CD4-positive, alpha-beta memory T cell (primary cell): ENCODE measurements at regions not wholly inside any gene's neighbourhood (a gene's known extent, or its start where the extent isn't known, plus 50 kb on each side); places are given as distances from the start of the nearest gene placed in this dataset.

Experiments used
- CTCF ChIA-PET: fragments of 350-600 bp; sonication (Branson Sonifier 250); formaldehyde crosslinking; loops from one replicate; lab custom pipeline; 2021; ENCODE audit warnings: inconsistent platforms; ENCODE audit not compliant: partially characterized antibody; lab: Charles Lee
- POLR2A ChIA-PET: fragments of 350-600 bp; sonication (Branson Sonifier 250); formaldehyde crosslinking; loops from one replicate; lab custom pipeline; 2021; ENCODE audit not compliant: partially characterized antibody; lab: Charles Lee
- DNase-seq, 5 donors: peaks; one replicate each; pipeline versions ENCODE4 v3.0.0 to v3.0.0-alpha.2; 2020 to 2022; ENCODE audit warnings: mixed read lengths in 1 of 5
- H3K27ac ChIP-seq: one replicate; pipeline ENCODE4 v1.7.0; 2013; ENCODE audit warnings: low read depth, low read length
- H3K27me3 ChIP-seq: 2 replicates; pipeline ENCODE4 v1.7.0; 2013; ENCODE audit warnings: mild to moderate bottlenecking, low read length, moderate library complexity; ENCODE audit not compliant: insufficient read depth
- H3K36me3 ChIP-seq: 2 replicates; pipeline ENCODE4 v1.7.0; 2013; ENCODE audit warnings: mild to moderate bottlenecking, low read length, moderate library complexity; ENCODE audit not compliant: insufficient read depth
- H3K4me1 ChIP-seq: 2 replicates; pipeline ENCODE4 v1.7.0; 2013; ENCODE audit warnings: mild to moderate bottlenecking, low read length, moderate library complexity; ENCODE audit not compliant: insufficient read depth
- H3K4me3 ChIP-seq, 2 donors: one replicate each; pipeline ENCODE4 v1.7.0; 2013; ENCODE audit warnings: low read length in 2 of 2, mild to moderate bottlenecking in 1 of 2
- H3K9me3 ChIP-seq, 2 donors: one replicate each; pipeline ENCODE4 v1.7.0; 2013; ENCODE audit warnings: low read length in 2 of 2, control low read depth in 1 of 2; ENCODE audit not compliant: control insufficient read depth in 1 of 2
- H3K27ac Mint-ChIP-seq, 7 donors: one replicate each; pipeline ENCODE4 v1.8.0; 2020 to 2021; ENCODE audit warnings: mixed read lengths in 7 of 7, mild to moderate bottlenecking in 6 of 7, inconsistent platforms in 3 of 7, moderate library complexity in 3 of 7
- H3K27me3 Mint-ChIP-seq, 2 donors: one replicate each; pipeline ENCODE4 v1.8.0; 2020 to 2021; ENCODE audit warnings: mixed read lengths in 2 of 2
- H3K36me3 Mint-ChIP-seq, 2 donors: one replicate each; pipeline ENCODE4 v1.8.0; 2020 to 2021; ENCODE audit warnings: mixed read lengths in 2 of 2, inconsistent platforms in 1 of 2, mild to moderate bottlenecking in 1 of 2
- H3K4me1 Mint-ChIP-seq, 4 donors: one replicate each; pipeline ENCODE4 v1.8.0; 2020 to 2021; ENCODE audit warnings: mixed read lengths in 4 of 4, mild to moderate bottlenecking in 1 of 4
- H3K4me3 Mint-ChIP-seq, 8 donors: one replicate each; pipeline ENCODE4 v1.8.0; 2020 to 2021; ENCODE audit warnings: mixed read lengths in 8 of 8, mild to moderate bottlenecking in 7 of 8, moderate library complexity in 6 of 8, inconsistent platforms in 3 of 8
- H3K9me3 Mint-ChIP-seq, 8 donors: one replicate each; pipeline ENCODE4 v1.8.0; 2020 to 2021; ENCODE audit warnings: mixed read lengths in 8 of 8, mild to moderate bottlenecking in 5 of 8, inconsistent platforms in 3 of 8, moderate library complexity in 1 of 8
- intact Hi-C: fragments of 100-400 bp; cut with micrococcal nuclease; formaldehyde crosslinking; loops from one replicate; pipeline ENCODE4 v1.15.1; 2023

DNA sequence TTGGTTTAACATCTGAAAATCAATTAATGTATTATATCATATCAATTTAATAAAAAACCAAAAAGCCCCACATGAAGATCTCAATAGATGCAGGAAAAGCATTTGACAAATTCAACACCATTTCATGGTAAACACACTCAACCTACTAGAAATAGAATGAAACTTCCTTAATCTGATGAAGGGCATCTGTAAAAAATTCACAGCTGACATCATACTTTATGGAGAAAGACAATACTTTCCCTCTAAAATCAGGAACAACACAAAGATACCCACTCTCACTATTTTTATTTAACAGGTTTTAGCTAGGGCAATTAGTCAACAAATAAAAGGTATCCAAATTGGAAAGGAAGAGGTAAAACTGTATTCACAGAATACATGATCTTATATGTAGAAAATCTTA is 303.0 kb upstream of the ZEB2 start:
- no peaks in the 10 kb centered on the region for H3K4me1 Mint-ChIP-seq
- Histone ChIP-seq H3K27me3 (no peaks in the 10 kb centered on the region), H3K27ac (no peak overlapping the region), H3K36me3 (no peaks in the 10 kb centered on the region), H3K9me3 (no peaks in the 10 kb centered on the region), H3K4me1 (no peaks in the 10 kb centered on the region), H3K4me3 (no peak overlapping the region)
- no peaks in the 10 kb centered on the region for H3K27me3 Mint-ChIP-seq
- no peak overlapping the region for H3K27ac Mint-ChIP-seq
- H3K36me3 Mint-ChIP-seq, result no peaks in the 10 kb centered on the region
- ChIA-PET CTCF (no interaction called here), POLR2A (no interaction called here)
- intact Hi-C loops, result no loop called here
- DNase-seq, result no peak
- no peak overlapping the region for H3K4me3 Mint-ChIP-seq
- H3K9me3 Mint-ChIP-seq, result peaks cover 1 to 13% (median 4%) of the 10 kb centered on the region in 8 donors

DNA sequence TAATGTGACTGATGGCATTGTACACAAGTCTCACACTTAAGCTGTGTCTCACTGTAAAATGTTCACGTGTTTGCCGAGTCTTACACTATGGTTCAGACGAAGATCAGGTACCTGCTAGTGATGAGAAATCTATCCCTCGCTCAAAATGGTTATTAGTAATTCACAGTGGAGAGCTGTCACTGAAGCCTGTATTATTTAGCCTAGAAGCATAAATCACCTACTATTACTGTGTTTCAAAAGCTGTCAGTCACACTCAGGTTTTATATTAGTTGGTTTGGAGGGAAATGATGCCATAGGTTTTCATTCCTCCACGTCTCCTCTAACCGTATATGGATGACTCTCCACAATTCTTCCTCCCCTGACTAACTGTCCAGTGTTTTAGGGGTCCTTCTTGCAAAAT is 292.4 kb upstream of the ZEB2 start:
- no peak overlapping the region for H3K4me3 Mint-ChIP-seq
- CTCF ChIA-PET, result no interaction called here
- H3K9me3 Mint-ChIP-seq, result no peaks in the 10 kb centered on the region
- POLR2A ChIA-PET, result no interaction called here
- Histone ChIP-seq H3K27ac (no peak overlapping the region), H3K9me3 (no peaks in the 10 kb centered on the region), H3K4me1 (no peaks in the 10 kb centered on the region), H3K27me3 (no peaks in the 10 kb centered on the region), H3K4me3 (no peak overlapping the region), H3K36me3 (no peaks in the 10 kb centered on the region)
- no peaks in the 10 kb centered on the region for H3K36me3 Mint-ChIP-seq
- H3K27ac Mint-ChIP-seq, result no peak overlapping the region
- DNase-seq, result no peak
- intact Hi-C loops, result no loop called here
- H3K27me3 Mint-ChIP-seq, result peaks cover 3% of the 10 kb centered on the region in 2 donors
- H3K4me1 Mint-ChIP-seq, result no peaks in the 10 kb centered on the region

DNA sequence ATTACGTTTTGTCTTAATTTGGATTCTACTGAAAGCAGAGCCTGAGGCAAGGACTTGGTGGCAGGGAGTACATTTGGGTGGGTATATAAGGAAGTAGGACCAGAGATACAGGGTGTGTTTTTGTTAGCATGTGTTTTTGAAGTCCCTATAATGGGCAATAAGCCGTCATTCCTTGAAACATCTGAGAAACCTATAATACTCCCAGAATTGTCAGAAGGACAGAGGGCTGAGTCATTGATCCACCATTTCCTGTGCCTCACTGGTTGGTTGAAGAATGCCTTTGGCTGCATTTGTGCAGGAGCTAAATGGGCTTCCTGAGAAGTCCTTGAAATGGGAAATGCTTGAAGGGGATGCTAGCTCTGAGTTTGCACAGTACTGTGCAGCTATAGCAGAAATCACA is 281.8 kb upstream of the ZEB2 start:
- Histone ChIP-seq H3K9me3 (no peaks in the 10 kb centered on the region), H3K36me3 (no peaks in the 10 kb centered on the region), H3K4me3 (no peak overlapping the region), H3K27ac (no peak overlapping the region), H3K4me1 (no peaks in the 10 kb centered on the region), H3K27me3 (no peaks in the 10 kb centered on the region)
- intact Hi-C loops, result no loop called here
- no peak overlapping the region for H3K27ac Mint-ChIP-seq
- POLR2A ChIA-PET, result no interaction called here
- no peaks in the 10 kb centered on the region for H3K4me1 Mint-ChIP-seq
- CTCF ChIA-PET, result no interaction called here
- no peak for DNase-seq
- H3K4me3 Mint-ChIP-seq, result no peak overlapping the region
- no peaks in the 10 kb centered on the region for H3K27me3 Mint-ChIP-seq
- H3K36me3 Mint-ChIP-seq, result no peaks in the 10 kb centered on the region
- H3K9me3 Mint-ChIP-seq, result peaks cover 0 to 3% (median 0%) of the 10 kb centered on the region in 8 donors

DNA sequence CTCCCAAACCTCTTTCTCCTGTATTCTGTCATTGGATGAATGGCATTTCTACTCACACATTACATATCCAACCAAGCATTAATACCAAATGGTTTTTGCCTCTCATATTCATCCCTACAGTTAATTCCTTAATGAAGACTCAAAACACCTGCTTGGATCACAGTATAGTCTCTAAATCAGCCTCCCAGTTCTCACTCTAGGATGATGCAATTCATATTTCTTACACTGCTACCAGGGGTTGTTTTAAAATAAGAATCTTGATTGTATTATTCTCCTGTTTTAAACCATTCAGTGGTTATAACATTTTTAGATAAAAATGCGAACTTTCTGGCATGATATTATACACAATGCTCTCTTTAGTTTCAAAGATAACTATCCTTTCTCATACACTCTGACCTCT is 281.4 kb upstream of the ZEB2 start:
- Histone ChIP-seq H3K4me1 (no peaks in the 10 kb centered on the region), H3K27ac (no peak overlapping the region), H3K9me3 (no peaks in the 10 kb centered on the region), H3K27me3 (no peaks in the 10 kb centered on the region), H3K4me3 (no peak overlapping the region), H3K36me3 (no peaks in the 10 kb centered on the region)
- intact Hi-C loops, result no loop called here
- Mint-ChIP-seq H3K4me3 (no peak overlapping the region), H3K27me3 (no peaks in the 10 kb centered on the region), H3K9me3 (peaks cover 0 to 3% (median 0%) of the 10 kb centered on the region in 8 donors), H3K36me3 (no peaks in the 10 kb centered on the region), H3K27ac (no peak overlapping the region), H3K4me1 (no peaks in the 10 kb centered on the region)
- ChIA-PET CTCF (no interaction called here), POLR2A (no interaction called here)
- DNase-seq, result no peak

DNA sequence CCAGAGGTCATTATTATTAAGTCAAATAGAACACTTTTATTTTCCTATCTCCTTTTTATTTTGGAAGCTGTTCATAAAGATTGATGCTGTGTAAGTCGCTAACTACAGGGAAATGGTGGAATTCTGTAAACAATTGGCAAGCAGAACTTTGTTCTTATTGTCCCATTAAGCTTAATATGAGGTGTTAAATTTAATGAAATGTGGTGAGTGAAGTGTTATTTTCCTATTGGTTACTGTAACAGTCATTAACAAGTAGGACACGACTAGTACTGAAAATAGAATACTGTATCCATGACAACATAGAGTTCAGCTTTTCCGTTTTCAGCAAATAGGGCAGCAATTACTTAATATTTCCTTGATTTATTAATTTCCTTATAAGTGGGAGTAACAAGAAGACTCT is 279.1 kb upstream of the ZEB2 start:
- DNase-seq, result no peak
- Histone ChIP-seq H3K27ac (no peak overlapping the region), H3K27me3 (no peaks in the 10 kb centered on the region), H3K4me3 (no peak overlapping the region), H3K9me3 (no peaks in the 10 kb centered on the region), H3K36me3 (no peaks in the 10 kb centered on the region), H3K4me1 (no peaks in the 10 kb centered on the region)
- Mint-ChIP-seq H3K9me3 (peaks cover 0 to 2% (median 0%) of the 10 kb centered on the region in 8 donors), H3K36me3 (no peaks in the 10 kb centered on the region), H3K4me3 (no peak overlapping the region), H3K27me3 (no peaks in the 10 kb centered on the region), H3K4me1 (no peaks in the 10 kb centered on the region), H3K27ac (no peak overlapping the region)
- ChIA-PET CTCF (no interaction called here), POLR2A (no interaction called here)
- intact Hi-C loops, result no loop called here

DNA sequence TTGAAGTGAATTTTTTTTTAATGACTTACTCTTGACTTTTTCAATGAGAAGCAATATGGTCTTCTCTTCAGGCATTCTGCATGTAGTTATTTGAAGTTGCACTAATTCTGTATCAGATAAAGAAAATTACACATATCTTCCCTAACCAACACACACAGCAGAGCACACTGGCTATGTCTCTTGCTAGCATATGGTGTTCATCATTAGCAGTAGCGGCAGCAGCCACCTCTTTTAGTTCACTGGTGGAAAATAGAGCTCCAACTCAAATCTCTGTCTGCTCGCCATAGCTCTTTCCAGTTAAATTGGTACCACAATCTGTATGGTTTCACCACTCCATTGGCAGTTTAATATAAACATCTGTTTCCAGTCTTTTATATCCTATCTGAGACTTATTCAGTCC is 278.1 kb upstream of the ZEB2 start:
- Mint-ChIP-seq H3K27ac (no peak overlapping the region), H3K9me3 (peaks cover 0 to 2% (median 0%) of the 10 kb centered on the region in 8 donors), H3K4me3 (no peak overlapping the region), H3K27me3 (no peaks in the 10 kb centered on the region), H3K4me1 (no peaks in the 10 kb centered on the region), H3K36me3 (no peaks in the 10 kb centered on the region)
- no peaks in the 10 kb centered on the region for H3K9me3 ChIP-seq
- H3K27ac ChIP-seq, result no peak overlapping the region
- ChIA-PET CTCF (no interaction called here), POLR2A (no interaction called here)
- intact Hi-C loops, result no loop called here
- no peak overlapping the region for H3K4me3 ChIP-seq
- no peak for DNase-seq
- H3K27me3 ChIP-seq, result no peaks in the 10 kb centered on the region
- no peaks in the 10 kb centered on the region for H3K36me3 ChIP-seq
- no peaks in the 10 kb centered on the region for H3K4me1 ChIP-seq

DNA sequence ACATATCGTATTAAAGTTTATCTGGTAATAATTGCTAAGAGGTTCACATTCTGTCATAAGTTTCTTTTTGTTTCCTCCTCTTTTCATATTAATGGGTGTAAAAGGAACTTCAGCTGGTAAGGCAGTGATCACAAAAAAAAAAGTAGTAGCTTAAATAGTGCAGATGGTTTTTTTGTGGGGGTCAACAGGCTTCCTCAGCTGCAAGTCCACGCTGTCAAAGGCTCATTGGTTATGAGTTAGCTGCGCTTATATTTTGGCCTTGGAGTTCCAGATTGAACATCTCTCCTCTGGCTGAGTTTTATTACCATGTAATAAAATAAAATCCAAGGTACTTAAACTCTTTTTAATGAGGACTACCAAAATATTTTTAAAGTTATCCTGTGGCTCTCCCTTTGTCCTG is 277.0 kb upstream of the ZEB2 start:
- Histone ChIP-seq H3K36me3 (no peaks in the 10 kb centered on the region), H3K9me3 (no peaks in the 10 kb centered on the region), H3K27me3 (no peaks in the 10 kb centered on the region), H3K4me1 (no peaks in the 10 kb centered on the region), H3K27ac (no peak overlapping the region), H3K4me3 (no peak overlapping the region)
- Mint-ChIP-seq H3K27me3 (no peaks in the 10 kb centered on the region), H3K9me3 (no peaks in the 10 kb centered on the region), H3K27ac (no peak overlapping the region), H3K4me1 (no peaks in the 10 kb centered on the region), H3K36me3 (no peaks in the 10 kb centered on the region), H3K4me3 (no peak overlapping the region)
- intact Hi-C loops, result no loop called here
- DNase-seq, result no peak
- ChIA-PET POLR2A (no interaction called here), CTCF (no interaction called here)

DNA sequence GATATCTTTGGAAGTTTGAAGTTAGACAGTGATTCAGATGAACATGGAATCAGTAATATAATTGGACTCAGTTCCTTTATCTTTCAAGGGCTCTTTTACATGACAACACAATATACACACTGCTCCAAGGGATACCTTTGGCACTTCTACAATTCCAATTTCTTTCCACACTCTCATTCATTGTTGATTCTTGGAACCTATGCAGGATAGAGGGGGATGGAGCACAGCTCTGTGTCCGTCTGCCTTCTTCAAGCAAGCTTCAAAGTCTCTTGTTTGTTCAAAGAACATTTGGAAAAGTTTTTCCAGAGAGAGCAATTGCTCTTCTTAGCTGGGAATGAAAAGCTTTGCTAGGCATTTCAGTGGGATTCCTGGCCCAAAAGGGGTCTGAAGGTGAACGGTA is 276.2 kb upstream of the ZEB2 start:
- CTCF ChIA-PET, result no interaction called here
- no peaks in the 10 kb centered on the region for H3K36me3 Mint-ChIP-seq
- no peak for DNase-seq
- no peaks in the 10 kb centered on the region for H3K27me3 Mint-ChIP-seq
- no peaks in the 10 kb centered on the region for H3K4me1 ChIP-seq
- H3K27ac Mint-ChIP-seq, result no peak overlapping the region
- no peaks in the 10 kb centered on the region for H3K4me1 Mint-ChIP-seq
- H3K9me3 Mint-ChIP-seq, result no peaks in the 10 kb centered on the region
- POLR2A ChIA-PET, result no interaction called here
- H3K9me3 ChIP-seq, result no peaks in the 10 kb centered on the region
- intact Hi-C loops, result no loop called here
- no peak overlapping the region for H3K4me3 ChIP-seq
- no peaks in the 10 kb centered on the region for H3K27me3 ChIP-seq
- H3K27ac ChIP-seq, result no peak overlapping the region
- H3K36me3 ChIP-seq, result no peaks in the 10 kb centered on the region
- no peak overlapping the region for H3K4me3 Mint-ChIP-seq
